ENCODE measurements at regions not wholly inside any gene's neighbourhood (a gene's known extent, or its start where the extent isn't known, plus 50 kb on each side); places are given as distances from the start of the nearest gene placed in this dataset.

GRCh38 chr16:51405361-51405760 lies 254.3 kb upstream of the SALL1 start:
- ChIA-PET POLR2A (ENCODE audit: unreplicated experiment) (no interaction called here), CTCF (interaction anchor here (1.6 kb wide), 1 partner anchor 21 kb away, joined by 5 read pairs; no protein-coding TSS in a partner anchor)
- no peak overlapping the region for H4K5ac ChIP-seq (ENCODE audit: low read depth, low read length)
- H2BK120ac ChIP-seq (ENCODE audit: low read depth, low read length), result no peak overlapping the region
- H3K27ac ChIP-seq (ENCODE audit: insufficient read depth, low read length), result no peak overlapping the region
- H2BK5ac ChIP-seq (ENCODE audit: low read depth, low read length, poor library complexity, severe bottlenecking), result no peak overlapping the region
- no peaks in the 10 kb centered on the region for H3K79me1 ChIP-seq (ENCODE audit: low read depth in 1 of 2, low read length in 2 of 2)
- peaks cover 2% of the 10 kb centered on the region for H3K9me3 ChIP-seq (ENCODE audit: control insufficient read depth, insufficient read depth, low read length)
- no peak overlapping the region for H3K4me3 ChIP-seq (ENCODE audit: insufficient read depth, low read depth, low read length)
- no peak overlapping the region for H3K14ac ChIP-seq (replicated peaks; ENCODE audit: low read depth, low read length)
- dilution Hi-C loops (cut with HindIII; ENCODE audit: low sequenced_read_pairs, unreplicated experiment) (no loop called here), in situ Hi-C loops (cut with MboI; ENCODE audit: low sequenced_read_pairs) (no loop called here), intact Hi-C loops (cut with micrococcal nuclease) (no loop called here)
- H2AFZ ChIP-seq (replicated peaks; ENCODE audit: low read length, poor library complexity), result no peak overlapping the region
- H2AK9ac ChIP-seq (replicated peaks; ENCODE audit: low read depth, low read length, poor library complexity), result no peak overlapping the region
- H3K9ac ChIP-seq (ENCODE audit: low read depth, low read length), result no peak overlapping the region
- no peak overlapping the region for H3K4me2 ChIP-seq (ENCODE audit: low read depth, low read length)
- H4K91ac ChIP-seq (ENCODE audit: insufficient read depth, low read depth, low read length), result no peak overlapping the region
- H4K20me1 ChIP-seq (ENCODE audit: insufficient read depth, low read length), result no peaks in the 10 kb centered on the region
- no peak overlapping the region for H2BK20ac ChIP-seq (ENCODE audit: low read depth, low read length)
- TF ChIP-seq BHLHE40 (IDR thresholded peaks at IDR 0.05; ENCODE audit: low read depth, low read length) (no peak), CTCF (conservative IDR thresholded peaks at IDR 0.05; ENCODE audit: low read depth, low read length) (no peak), MAFK (IDR thresholded peaks at IDR 0.05; ENCODE audit: low read depth, low read length) (no peak)
- DNase-seq (no peak), ATAC-seq (ENCODE audit: low read depth) (no peak)
- no peaks in the 10 kb centered on the region for H3K9me1 ChIP-seq (ENCODE audit: insufficient read depth, low read length)
- H3K27me3 ChIP-seq (ENCODE audit: control insufficient read depth, insufficient read depth, low read length), result no peaks in the 10 kb centered on the region
- peaks cover 3% of the 10 kb centered on the region for H3K4me1 ChIP-seq (ENCODE audit: control insufficient read depth, insufficient read depth, low read length)
- H3K23ac ChIP-seq (ENCODE audit: low read depth, low read length), result no peak overlapping the region
- no peak overlapping the region for H4K8ac ChIP-seq (ENCODE audit: low read depth in 2 of 2, low read length in 2 of 2)
- no peak overlapping the region for H3K56ac ChIP-seq (ENCODE audit: extremely low read depth, insufficient read depth, low read length)
- no peak overlapping the region for H2AK5ac ChIP-seq (ENCODE audit: low read depth, low read length)
- no TSS peak for BruUV-seq (replicated peaks)
- H2BK15ac ChIP-seq (ENCODE audit: low read depth, low read length), result no peak overlapping the region
- no peak overlapping the region for H3K4ac ChIP-seq (ENCODE audit: low read depth, low read length)
- no peak overlapping the region for H3K18ac ChIP-seq (ENCODE audit: low read depth, low read length)
- WGBS, 2 experiments (ENCODE audit: extremely low coverage in 2 of 2, insufficient read length in 1 of 2), result no CpG with 5 or more reads among the region's 2 CpGs
- no peaks in the 10 kb centered on the region for H3K36me3 ChIP-seq (ENCODE audit: control insufficient read depth, insufficient read depth, low read length)

All from IMR-90 (cell line).